OCI-LY7 (cell line): ENCODE measurements at regions not wholly inside any gene's neighbourhood (a gene's known extent, or its start where the extent isn't known, plus 50 kb on each side); places are given as distances from the start of the nearest gene placed in this dataset.

Experiments used
- BruUV-seq: library from RNA; stranded (reverse); fragments of 400-500 nt; replicated peaks from 2 replicates; lab custom pipeline; 2021; lab: Mats Ljungman, UMichigan
- CTCF ChIA-PET: fragments of 300-600 bp; sonication (Branson Sonifier 250); formaldehyde crosslinking; loops from one replicate; lab custom pipeline; 2022; ENCODE audit warnings: antibody characterized with exemption; ENCODE audit not compliant: unreplicated experiment; lab: Charles Lee
- POLR2A ChIA-PET: fragments of 300-600 bp; sonication (Branson Sonifier 250); formaldehyde crosslinking; loops from one replicate; lab custom pipeline; 2022; ENCODE audit warnings: antibody characterized with exemption; lab: Charles Lee
- DNase-seq: peaks from one replicate; pipeline ENCODE4 v3.0.0-alpha.2; 2015; ENCODE audit warnings: low spot score
- H2AFZ ChIP-seq: fragments of 200-600 bp; sonication (generic), shearing (Covaris generic); 2 replicates; pipeline ENCODE4 v1.6.1; 2014; ENCODE audit warnings: mild to moderate bottlenecking, antibody characterized with exemption, low read length, moderate library complexity
- H3K27ac ChIP-seq: fragments of 200-600 bp; sonication (generic); 2 replicates; pipeline ENCODE4 v1.5.1; 2014; ENCODE audit warnings: mixed run types, low read depth, mild to moderate bottlenecking, moderate library complexity, low read length, inconsistent platforms; ENCODE audit not compliant: poor library complexity, severe bottlenecking
- H3K36me3 ChIP-seq: fragments of 200-600 bp; sonication (generic); 2 replicates; pipeline ENCODE4 v1.6.1; 2014; ENCODE audit warnings: mild to moderate bottlenecking, antibody characterized with exemption, low read length, moderate library complexity, mixed read lengths; ENCODE audit not compliant: insufficient read depth
- H3K4me1 ChIP-seq: fragments of 200-600 bp; sonication (generic); 2 replicates; pipeline ENCODE4 v1.5.1; 2014; ENCODE audit warnings: mild to moderate bottlenecking, low read length; ENCODE audit not compliant: insufficient read depth, poor library complexity, severe bottlenecking
- H3K4me2 ChIP-seq: fragments of 200-600 bp; sonication (generic); 2 replicates; pipeline ENCODE4 v1.6.1; 2014; ENCODE audit warnings: mild to moderate bottlenecking, low read length
- H3K4me3 ChIP-seq: fragments of 200-600 bp; sonication (generic); 2 replicates; pipeline ENCODE4 v1.5.1; 2014; ENCODE audit warnings: mild to moderate bottlenecking, low read depth, low read length; ENCODE audit not compliant: poor library complexity, severe bottlenecking
- H3K79me2 ChIP-seq: fragments of 200-600 bp; sonication (generic); 2 replicates; pipeline ENCODE4 v1.6.1; 2016; ENCODE audit warnings: low read depth, mild to moderate bottlenecking, low read length, moderate library complexity, mixed read lengths; ENCODE audit not compliant: insufficient read depth
- H3K9me2 ChIP-seq: fragments of 200-600 bp; sonication (generic); 2 replicates; pipeline ENCODE4 v1.6.1; 2016; ENCODE audit warnings: mild to moderate bottlenecking, low read length, mixed read lengths; ENCODE audit not compliant: insufficient read depth
- H3K9me3 ChIP-seq: fragments of 200-600 bp; sonication (generic); 2 replicates; pipeline ENCODE4 v1.6.1; 2014; ENCODE audit warnings: mild to moderate bottlenecking, mixed run types, low read length, mixed read lengths
- H4K20me1 ChIP-seq: fragments of 200-600 bp; sonication (generic); 2 replicates; pipeline ENCODE4 v1.6.1; 2014; ENCODE audit warnings: mild to moderate bottlenecking, antibody characterized with exemption, low read length, moderate library complexity, mixed read lengths; ENCODE audit not compliant: insufficient read depth
- CTCF ChIP-seq: fragments of 200-600 bp; sonication (generic); conservative IDR thresholded peaks from 2 replicates; pipeline ENCODE4 v1.5.1; 2014; ENCODE audit warnings: mild to moderate bottlenecking, antibody characterized with exemption, low read length, moderate library complexity, mixed read lengths
- EZH2phosphoT487 ChIP-seq: fragments of 200-600 bp; sonication (generic); IDR thresholded peaks from 2 replicates; pipeline ENCODE4 v1.6.1; 2018; ENCODE audit warnings: low read depth, borderline replicate concordance, mild to moderate bottlenecking, mixed run types, antibody characterized with exemption, low read length, moderate library complexity, mixed read lengths
- intact Hi-C: fragments of 100-400 bp; cut with micrococcal nuclease; formaldehyde crosslinking; loops from one replicate; pipeline ENCODE4 v1.10.0; 2022; ENCODE audit not compliant: unreplicated experiment

GRCh38 chr6:135672256-135672655 is 174.7 kb upstream of the AHI1 start:
- CTCF ChIA-PET = no interaction called here
- no peak for DNase-seq
- intact Hi-C loops = no loop called here

GRCh38 chr6:135673501-135674309 is 176.2 kb upstream of the AHI1 start:
- H3K36me3 ChIP-seq = no peaks in the 10 kb centered on the region
- no peaks in the 10 kb centered on the region for H3K4me1 ChIP-seq
- H2AFZ ChIP-seq = no peak overlapping the region
- ChIA-PET CTCF (no interaction called here), POLR2A (no interaction called here)
- intact Hi-C loops = no loop called here
- TF ChIP-seq EZH2phosphoT487 = no peak
- no peak for TF ChIP-seq CTCF
- no peak overlapping the region for H3K4me3 ChIP-seq
- no TSS peak for BruUV-seq
- no peak for DNase-seq
- no peak overlapping the region for H3K4me2 ChIP-seq
- no peaks in the 10 kb centered on the region for H4K20me1 ChIP-seq
- no peaks in the 10 kb centered on the region for H3K9me3 ChIP-seq
- no peak overlapping the region for H3K27ac ChIP-seq
- H3K79me2 ChIP-seq = no peaks in the 10 kb centered on the region
- H3K9me2 ChIP-seq = no peaks in the 10 kb centered on the region

More at GRCh38 chr6:135672256-135672655, 174.7 kb upstream of the AHI1 start:
- H3K4me2 ChIP-seq = no peak overlapping the region
- H4K20me1 ChIP-seq = no peaks in the 10 kb centered on the region
- no peak overlapping the region for H3K4me3 ChIP-seq
- BruUV-seq = no TSS peak
- no peaks in the 10 kb centered on the region for H3K9me2 ChIP-seq
- H3K36me3 ChIP-seq = no peaks in the 10 kb centered on the region
- H3K4me1 ChIP-seq = no peaks in the 10 kb centered on the region
- no peaks in the 10 kb centered on the region for H3K79me2 ChIP-seq
- no peaks in the 10 kb centered on the region for H3K9me3 ChIP-seq
- H3K27ac ChIP-seq = no peak overlapping the region
- TF ChIP-seq CTCF (no peak), EZH2phosphoT487 (no peak)
- POLR2A ChIA-PET = no interaction called here
- H2AFZ ChIP-seq = no peak overlapping the region

- intact Hi-C loops = no loop called here
Observed at GRCh38 chr6:135675026-135675425, 176.5 kb upstream of the PDE7B start.

More at GRCh38 chr6:135675026-135675425, 176.5 kb upstream of the PDE7B start:
- BruUV-seq = no TSS peak
- Histone ChIP-seq H3K36me3 (no peaks in the 10 kb centered on the region), H3K4me3 (no peak overlapping the region), H3K4me1 (no peaks in the 10 kb centered on the region), H3K9me3 (no peaks in the 10 kb centered on the region), H3K27ac (no peak overlapping the region), H2AFZ (no peak overlapping the region), H3K4me2 (no peak overlapping the region), H3K79me2 (no peaks in the 10 kb centered on the region), H4K20me1 (no peaks in the 10 kb centered on the region), H3K9me2 (no peaks in the 10 kb centered on the region)
- POLR2A ChIA-PET = no interaction called here
- DNase-seq = no peak
- CTCF ChIA-PET = no interaction called here
- TF ChIP-seq EZH2phosphoT487 = no peak
- no peak for TF ChIP-seq CTCF
